Activated T-cell treated with anti-CD3 and anti-CD28 coated beads, Interleukin-2, amount 50 U/mL, for 72 hours (primary cell): ENCODE measurements at regions not wholly inside any gene's neighbourhood (a gene's known extent, or its start where the extent isn't known, plus 50 kb on each side); places are given as distances from the start of the nearest gene placed in this dataset.

Source experiments
- ATAC-seq, 2 donors: fragments of 150-1000 bp; cut with Tn5 transposase; replicated peaks in 1 of 2; 2 replicates each; pipeline ENCODE4 v1.10.0; 2021; ENCODE audit warnings: moderate library complexity in 2 of 2, mild to moderate bottlenecking in 1 of 2
- DNase-seq, 2 donors: peaks; one replicate each; pipeline ENCODE4 v3.0.0; 2021 to 2022; ENCODE audit warnings: mixed read lengths in 1 of 2
- H3K27ac Mint-ChIP-seq: one replicate; pipeline ENCODE4 v1.8.0; 2022; ENCODE audit warnings: mild to moderate bottlenecking, moderate library complexity, mixed read lengths
- H3K27me3 Mint-ChIP-seq: one replicate; pipeline ENCODE4 v1.8.0; 2022; ENCODE audit warnings: low read depth, mixed read lengths
- H3K36me3 Mint-ChIP-seq, 2 donors: one replicate each; pipeline ENCODE4 v1.8.0; 2022; ENCODE audit warnings: mixed read lengths in 2 of 2, mild to moderate bottlenecking in 1 of 2; ENCODE audit not compliant: insufficient read depth in 2 of 2
- H3K4me1 Mint-ChIP-seq: one replicate; pipeline ENCODE4 v1.8.0; 2022; ENCODE audit warnings: low read depth, mixed read lengths
- H3K4me3 Mint-ChIP-seq, 2 donors: one replicate each; pipeline ENCODE4 v1.8.0; 2022; ENCODE audit warnings: mild to moderate bottlenecking in 2 of 2, mixed read lengths in 2 of 2, moderate library complexity in 2 of 2
- H3K9me3 Mint-ChIP-seq, 2 donors: one replicate each; pipeline ENCODE4 v1.8.0; 2022; ENCODE audit warnings: mixed read lengths in 2 of 2

GRCh38 chr3:59631482-59631881 is 581.7 kb upstream of the CFAP20DC start:
- H3K27ac Mint-ChIP-seq, result no peak overlapping the region
- H3K4me3 Mint-ChIP-seq, result no peak overlapping the region
- ATAC-seq (no peak), DNase-seq (no peak)
- peaks cover 0 to 1% of the 10 kb centered on the region in 2 donors for H3K9me3 Mint-ChIP-seq
- peaks cover 4% of the 10 kb centered on the region for H3K4me1 Mint-ChIP-seq
- no peaks in the 10 kb centered on the region for H3K36me3 Mint-ChIP-seq
- no peaks in the 10 kb centered on the region for H3K27me3 Mint-ChIP-seq

- no peaks in the 10 kb centered on the region for H3K27me3 Mint-ChIP-seq
- no peak for DNase-seq
- H3K4me1 Mint-ChIP-seq, result no peaks in the 10 kb centered on the region
- H3K4me3 Mint-ChIP-seq, result no peak overlapping the region
- no peak for ATAC-seq
- no peak overlapping the region for H3K27ac Mint-ChIP-seq
- H3K36me3 Mint-ChIP-seq, result no peaks in the 10 kb centered on the region
- H3K9me3 Mint-ChIP-seq, result peaks cover 2 to 8% of the 10 kb centered on the region in 2 donors
These were observed 571.2 kb upstream of the CFAP20DC start for GRCh38 chr3:59621037-59621436.

- ATAC-seq (no peak), DNase-seq (no peak)
- Mint-ChIP-seq H3K27ac (no peak overlapping the region), H3K9me3 (peaks cover 2 to 8% of the 10 kb centered on the region in 2 donors), H3K36me3 (no peaks in the 10 kb centered on the region), H3K27me3 (no peaks in the 10 kb centered on the region), H3K4me3 (no peak overlapping the region), H3K4me1 (no peaks in the 10 kb centered on the region)
These were observed 570.5 kb upstream of the CFAP20DC start for GRCh38 chr3:59620325-59620724.

- ATAC-seq (no peak), DNase-seq (no peak)
- H3K36me3 Mint-ChIP-seq, result peaks cover 1 to 3% of the 10 kb centered on the region in 2 donors
- peaks cover 2 to 5% of the 10 kb centered on the region in 2 donors for H3K9me3 Mint-ChIP-seq
- H3K4me1 Mint-ChIP-seq, result no peaks in the 10 kb centered on the region
- no peak overlapping the region for H3K27ac Mint-ChIP-seq
- H3K27me3 Mint-ChIP-seq, result no peaks in the 10 kb centered on the region
- H3K4me3 Mint-ChIP-seq, result no peak overlapping the region
These were observed 562.6 kb upstream of the CFAP20DC start for GRCh38 chr3:59612444-59612715.

- no peak for DNase-seq
- H3K36me3 Mint-ChIP-seq, result peaks cover 1 to 3% of the 10 kb centered on the region in 2 donors
- H3K27ac Mint-ChIP-seq, result no peak overlapping the region
- no peak for ATAC-seq
- no peaks in the 10 kb centered on the region for H3K27me3 Mint-ChIP-seq
- no peak overlapping the region for H3K4me3 Mint-ChIP-seq
- H3K4me1 Mint-ChIP-seq, result no peaks in the 10 kb centered on the region
- peaks cover 2 to 5% of the 10 kb centered on the region in 2 donors for H3K9me3 Mint-ChIP-seq
These were observed 562.0 kb upstream of the CFAP20DC start for GRCh38 chr3:59611649-59612443.

- no peak for ATAC-seq
- H3K27ac Mint-ChIP-seq, result no peak overlapping the region
- no peaks in the 10 kb centered on the region for H3K4me1 Mint-ChIP-seq
- no peaks in the 10 kb centered on the region for H3K27me3 Mint-ChIP-seq
- H3K9me3 Mint-ChIP-seq, result no peaks in the 10 kb centered on the region
- no peak for DNase-seq
- peaks cover 0 to under 1% of the 10 kb centered on the region in 2 donors for H3K36me3 Mint-ChIP-seq
- H3K4me3 Mint-ChIP-seq, result no peak overlapping the region
These were observed 560.0 kb upstream of the CFAP20DC start for GRCh38 chr3:59609657-59610348.

- H3K36me3 Mint-ChIP-seq, result no peaks in the 10 kb centered on the region
- DNase-seq (no peak), ATAC-seq (no peak)
- H3K27me3 Mint-ChIP-seq, result no peaks in the 10 kb centered on the region
- H3K4me3 Mint-ChIP-seq, result no peak overlapping the region
- H3K4me1 Mint-ChIP-seq, result no peaks in the 10 kb centered on the region
- no peak overlapping the region for H3K27ac Mint-ChIP-seq
- H3K9me3 Mint-ChIP-seq, result no peaks in the 10 kb centered on the region
These were observed 558.5 kb upstream of the CFAP20DC start for GRCh38 chr3:59608356-59608755.

GRCh38 chr3:59607656-59608055 is 557.8 kb upstream of the CFAP20DC start:
- H3K36me3 Mint-ChIP-seq, result no peaks in the 10 kb centered on the region
- H3K27ac Mint-ChIP-seq, result no peak overlapping the region
- no peaks in the 10 kb centered on the region for H3K4me1 Mint-ChIP-seq
- H3K27me3 Mint-ChIP-seq, result no peaks in the 10 kb centered on the region
- no peak for ATAC-seq
- H3K9me3 Mint-ChIP-seq, result no peaks in the 10 kb centered on the region
- no peak overlapping the region for H3K4me3 Mint-ChIP-seq
- no peak for DNase-seq

GRCh38 chr3:59606638-59607266 is 556.9 kb upstream of the CFAP20DC start:
- DNase-seq (no peak), ATAC-seq (no peak)
- Mint-ChIP-seq H3K9me3 (no peaks in the 10 kb centered on the region), H3K27me3 (no peaks in the 10 kb centered on the region), H3K36me3 (no peaks in the 10 kb centered on the region), H3K4me3 (no peak overlapping the region), H3K4me1 (no peaks in the 10 kb centered on the region), H3K27ac (no peak overlapping the region)

GRCh38 chr3:59605944-59606534 is 556.2 kb upstream of the CFAP20DC start:
- DNase-seq (no peak), ATAC-seq (no peak)
- no peaks in the 10 kb centered on the region for H3K36me3 Mint-ChIP-seq
- no peaks in the 10 kb centered on the region for H3K9me3 Mint-ChIP-seq
- no peak overlapping the region for H3K27ac Mint-ChIP-seq
- no peaks in the 10 kb centered on the region for H3K4me1 Mint-ChIP-seq
- H3K4me3 Mint-ChIP-seq, result no peak overlapping the region
- H3K27me3 Mint-ChIP-seq, result no peaks in the 10 kb centered on the region

GRCh38 chr3:59605318-59605717 is 555.5 kb upstream of the CFAP20DC start:
- no peak for DNase-seq
- Mint-ChIP-seq H3K27me3 (no peaks in the 10 kb centered on the region), H3K36me3 (no peaks in the 10 kb centered on the region), H3K4me1 (no peaks in the 10 kb centered on the region), H3K9me3 (no peaks in the 10 kb centered on the region), H3K27ac (no peak overlapping the region), H3K4me3 (no peak overlapping the region)
- ATAC-seq, result no peak

- ATAC-seq (no peak), DNase-seq (no peak)
- Mint-ChIP-seq H3K4me3 (no peak overlapping the region), H3K36me3 (no peaks in the 10 kb centered on the region), H3K9me3 (peaks cover 0 to 2% of the 10 kb centered on the region in 2 donors), H3K27me3 (no peaks in the 10 kb centered on the region), H3K27ac (no peak overlapping the region), H3K4me1 (no peaks in the 10 kb centered on the region)
These were observed 551.7 kb upstream of the CFAP20DC start for GRCh38 chr3:59601486-59601885.

- Mint-ChIP-seq H3K9me3 (peaks cover 2% of the 10 kb centered on the region in 2 donors), H3K27ac (no peak overlapping the region), H3K4me3 (no peak overlapping the region), H3K4me1 (no peaks in the 10 kb centered on the region), H3K27me3 (no peaks in the 10 kb centered on the region), H3K36me3 (no peaks in the 10 kb centered on the region)
- ATAC-seq (no peak), DNase-seq (no peak)
These were observed 550.8 kb upstream of the CFAP20DC start for GRCh38 chr3:59600631-59601030.
